IMR-90 (cell line): ENCODE measurements at regions not wholly inside any gene's neighbourhood (a gene's known extent, or its start where the extent isn't known, plus 50 kb on each side); places are given as distances from the start of the nearest gene placed in this dataset.

Experiments
- ATAC-seq: fragments of 200-7000 bp; cut with Tn5 transposase; 2 replicates; pipeline ENCODE4 v1.9.1; 2020; ENCODE audit warnings: low read depth, mild to moderate bottlenecking, moderate library complexity
- BruUV-seq: library from RNA; stranded (reverse); fragments of 400-500 nt; replicated peaks from 2 replicates; lab custom pipeline; 2021; lab: Mats Ljungman, UMichigan
- CTCF ChIA-PET: fragments of 300-600 bp; formaldehyde crosslinking; extraction: SDS; loops from one replicate; lab custom pipeline; 2021; ENCODE audit warnings: antibody characterized with exemption; lab: Yijun Ruan, JAX
- POLR2A ChIA-PET: fragments of 300-600 bp; sonication (Branson Sonifier 250); formaldehyde crosslinking; loops from one replicate; lab custom pipeline; 2022; ENCODE audit warnings: antibody characterized with exemption; ENCODE audit not compliant: unreplicated experiment; lab: Charles Lee
- DNase-seq: peaks from one replicate; pipeline ENCODE4 v3.0.0; 2013
- H2AFZ ChIP-seq: replicated peaks from 2 replicates; pipeline ENCODE3; 2013; ENCODE audit warnings: low read length, mild to moderate bottlenecking; ENCODE audit not compliant: poor library complexity
- H2AK5ac ChIP-seq: 2 replicates; pipeline ENCODE4 v1.6.1; 2013; ENCODE audit warnings: low read depth, low read length, inconsistent platforms
- H2AK9ac ChIP-seq: replicated peaks from 2 replicates; pipeline ENCODE3; 2013; ENCODE audit warnings: mild to moderate bottlenecking, low read depth, low read length, moderate library complexity; ENCODE audit not compliant: poor library complexity
- H2BK120ac ChIP-seq: 2 replicates; pipeline ENCODE4 v1.6.1; 2013; ENCODE audit warnings: low read depth, low read length, inconsistent platforms
- H2BK15ac ChIP-seq: 3 replicates; pipeline ENCODE4 v1.6.1; 2013; ENCODE audit warnings: low read depth, low read length, inconsistent platforms
- H2BK20ac ChIP-seq: 2 replicates; pipeline ENCODE4 v1.6.1; 2013; ENCODE audit warnings: low read depth, mild to moderate bottlenecking, inconsistent platforms, low read length, moderate library complexity
- H2BK5ac ChIP-seq: 2 replicates; pipeline ENCODE4 v1.6.1; 2013; ENCODE audit warnings: mild to moderate bottlenecking, low read depth, low read length, inconsistent platforms; ENCODE audit not compliant: poor library complexity, severe bottlenecking
- H3K14ac ChIP-seq: replicated peaks from 2 replicates; pipeline ENCODE4 v1.6.1; 2013; ENCODE audit warnings: low read depth, low read length, inconsistent platforms
- H3K18ac ChIP-seq: 2 replicates; pipeline ENCODE4 v1.6.1; 2013; ENCODE audit warnings: low read depth, low read length, control low read depth
- H3K23ac ChIP-seq: 2 replicates; pipeline ENCODE4 v1.6.1; 2013; ENCODE audit warnings: low read depth, low read length, inconsistent platforms
- H3K27ac ChIP-seq: 2 replicates; pipeline ENCODE4 v1.5.1; 2013; ENCODE audit warnings: mild to moderate bottlenecking, control low read depth, low read length; ENCODE audit not compliant: insufficient read depth
- H3K27me3 ChIP-seq: 2 replicates; pipeline ENCODE4 v1.6.1; 2013; ENCODE audit warnings: low read length; ENCODE audit not compliant: control insufficient read depth, insufficient read depth
- H3K36me3 ChIP-seq: 2 replicates; pipeline ENCODE4 v1.6.1; 2013; ENCODE audit warnings: low read length, mixed read lengths; ENCODE audit not compliant: control insufficient read depth, insufficient read depth
- H3K4ac ChIP-seq: 2 replicates; pipeline ENCODE4 v1.6.1; 2013; ENCODE audit warnings: low read depth, low read length, inconsistent platforms
- H3K4me1 ChIP-seq: 2 replicates; pipeline ENCODE4 v1.6.1; 2013; ENCODE audit warnings: low read length, mixed read lengths; ENCODE audit not compliant: control insufficient read depth, insufficient read depth
- H3K4me2 ChIP-seq: 2 replicates; pipeline ENCODE4 v1.6.1; 2013; ENCODE audit warnings: low read depth, mild to moderate bottlenecking, control low read depth, low read length, moderate library complexity
- H3K4me3 ChIP-seq: 2 replicates; pipeline ENCODE4 v1.5.1; 2013; ENCODE audit warnings: low read depth, mild to moderate bottlenecking, control low read depth, low read length, moderate library complexity; ENCODE audit not compliant: insufficient read depth
- H3K56ac ChIP-seq: 2 replicates; pipeline ENCODE4 v1.6.1; 2013; ENCODE audit warnings: low read length, inconsistent platforms; ENCODE audit not compliant: insufficient read depth; ENCODE audit errors: extremely low read depth
- H3K79me1 ChIP-seq, 2 experiments: 2 replicates each; pipeline ENCODE4 v1.6.1; 2013; ENCODE audit warnings: low read length in 2 of 2, inconsistent platforms in 1 of 2, low read depth in 1 of 2
- H3K9ac ChIP-seq: 2 replicates; pipeline ENCODE4 v1.6.1; 2013; ENCODE audit warnings: low read depth, low read length, control low read depth
- H3K9me1 ChIP-seq: 2 replicates; pipeline ENCODE4 v1.6.1; 2013; ENCODE audit warnings: low read length, inconsistent platforms; ENCODE audit not compliant: insufficient read depth
- H3K9me3 ChIP-seq: 2 replicates; pipeline ENCODE4 v1.6.1; 2013; ENCODE audit warnings: low read length; ENCODE audit not compliant: control insufficient read depth, insufficient read depth
- H4K20me1 ChIP-seq: 2 replicates; pipeline ENCODE4 v1.6.1; 2013; ENCODE audit warnings: low read length, inconsistent platforms; ENCODE audit not compliant: insufficient read depth
- H4K5ac ChIP-seq: 2 replicates; pipeline ENCODE4 v1.6.1; 2013; ENCODE audit warnings: mild to moderate bottlenecking, low read depth, low read length, control low read depth
- H4K8ac ChIP-seq, 2 experiments: 2 replicates each; pipeline ENCODE4 v1.6.1; 2013; ENCODE audit warnings: low read depth in 2 of 2, low read length in 2 of 2, control low read depth in 1 of 2, inconsistent platforms in 1 of 2
- H4K91ac ChIP-seq: 2 replicates; pipeline ENCODE4 v1.6.1; 2013; ENCODE audit warnings: low read depth, low read length, inconsistent platforms; ENCODE audit not compliant: insufficient read depth
- RAD21 ChIP-seq: IDR thresholded peaks from 2 replicates; pipeline ENCODE4 v1.6.1; 2012; ENCODE audit warnings: low read length, improper control_type of control experiment
- USF2 ChIP-seq: fragments of 150-350 bp; IDR thresholded peaks from 2 replicates; pipeline ENCODE4 v1.6.1; 2017; ENCODE audit warnings: mild to moderate bottlenecking, antibody characterized with exemption, low read length, low read depth
- WGBS, 2 experiments: methylation state at CpG; one replicate each; pipeline versions ENCODE4 v1.1.5 to v1.1.7; 2013; ENCODE audit warnings: missing lambda C conversion rate in 2 of 2; ENCODE audit not compliant: insufficient read length in 1 of 2; ENCODE audit errors: extremely low coverage in 2 of 2; 5-methylcytosine and 5-hydroxymethylcytosine counted together
- dilution Hi-C: fragments of 300-500 bp; cut with HindIII; formaldehyde crosslinking; loops from one replicate; pipeline ENCODE4 v1.14.3; 2018; ENCODE audit warnings: low sequenced_read_pairs; ENCODE audit not compliant: unreplicated experiment
- in situ Hi-C: fragments of 300-500 bp; cut with MboI; formaldehyde crosslinking; loops from 3 replicates; pipeline ENCODE4 v1.14.3; 2019; ENCODE audit warnings: low sequenced_read_pairs, inconsistent platforms, mixed read lengths
- intact Hi-C: fragments of 100-400 bp; cut with micrococcal nuclease; formaldehyde crosslinking; loops from 2 replicates; pipeline ENCODE4 v1.10.0; 2022

- Histone ChIP-seq H3K4me2 (no peak overlapping the region), H4K5ac (no peak overlapping the region), H3K14ac (no peak overlapping the region), H4K91ac (no peak overlapping the region), H2BK15ac (no peak overlapping the region), H2BK20ac (no peak overlapping the region), H3K4me1 (peaks cover 5% of the 10 kb centered on the region; the same call in 1 of the 2 replicates), H3K9ac (no peak overlapping the region), H4K20me1 (no peaks in the 10 kb centered on the region), H3K18ac (no peak overlapping the region), H3K23ac (no peak overlapping the region), H3K79me1 (no peaks in the 10 kb centered on the region), H2AK5ac (no peak overlapping the region), H3K36me3 (no peaks in the 10 kb centered on the region), H2BK5ac (no peak overlapping the region), H4K8ac (no peak overlapping the region), H3K9me1 (no peaks in the 10 kb centered on the region), H3K27me3 (no peaks in the 10 kb centered on the region), H3K27ac (no peak overlapping the region), H3K4me3 (no peak overlapping the region), H2BK120ac (no peak overlapping the region), H3K4ac (no peak overlapping the region), H3K9me3 (no peaks in the 10 kb centered on the region), H2AFZ (no peak overlapping the region), H2AK9ac (no peak overlapping the region), H3K56ac (no peak overlapping the region)
- no TSS peak for BruUV-seq
- WGBS, 2 experiments = no CpG with 5 or more reads among the region's 1 CpG
- ChIA-PET CTCF (no interaction called here), POLR2A (no interaction called here)
- DNase-seq (no peak), ATAC-seq (no peak)
- no peak for TF ChIP-seq RAD21
- TF ChIP-seq USF2 = no peak
- in situ Hi-C loops (no loop called here), dilution Hi-C loops (no loop called here), intact Hi-C loops (no loop called here)
These were observed 268.9 kb upstream of the SEMA3C start for GRCh38 chr7:81187753-81188152.
